Mammary epithelial cell (primary cell): ENCODE measurements at regions not wholly inside any gene's neighbourhood (a gene's known extent, or its start where the extent isn't known, plus 50 kb on each side); places are given as distances from the start of the nearest gene placed in this dataset.

Experiments used
- CTCF ChIP-seq, 2 donors: IDR thresholded peaks in 1 of 2; conservative IDR thresholded peaks in 1 of 2; 2 replicates each; pipeline ENCODE4 v1.5.1; 2011 to 2012; ENCODE audit warnings: inconsistent platforms in 2 of 2, low read length in 2 of 2, mild to moderate bottlenecking in 2 of 2, control low read depth in 1 of 2, low read depth in 1 of 2; ENCODE audit not compliant: insufficient read depth in 1 of 2; ENCODE audit errors: extremely low read depth in 1 of 2
- EZH2 ChIP-seq: IDR thresholded peaks from 2 replicates; pipeline ENCODE4 v1.6.1; 2012; ENCODE audit warnings: low read length, inconsistent platforms, borderline replicate concordance

- TF ChIP-seq CTCF (conservative IDR thresholded peaks at IDR 0.05 in 1 of 2, IDR thresholded peaks at IDR 0.05 in 1 of 2; ENCODE audit: extremely low read depth in 1 of 2, insufficient read depth in 1 of 2, low read depth in 1 of 2, low read length in 2 of 2) (no peak), EZH2 (no peak)
These were observed 221.3 kb upstream of the RAB6C start for GRCh38 chr2:129757915-129758783.
